HUES6 (cell line): ENCODE measurements at regions not wholly inside any gene's neighbourhood (a gene's known extent, or its start where the extent isn't known, plus 50 kb on each side); places are given as distances from the start of the nearest gene placed in this dataset.
"Not testable (repeated sequence)": the region's sequence is repeated elsewhere in the genome, so short reads cannot be mapped to it uniquely, and the experiment has no call there.

Experiments used
- H3K27ac ChIP-seq: 2 replicates; pipeline ENCODE4 v1.7.0; 2013; ENCODE audit warnings: low read depth, mild to moderate bottlenecking, low read length, inconsistent platforms
- H3K27me3 ChIP-seq: 2 replicates; pipeline ENCODE4 v1.6.1; 2013; ENCODE audit warnings: low read length; ENCODE audit not compliant: control insufficient read depth, insufficient read depth
- H3K36me3 ChIP-seq: 2 replicates; pipeline ENCODE4 v1.6.1; 2013; ENCODE audit warnings: low read length; ENCODE audit not compliant: control insufficient read depth, insufficient read depth
- H3K4me1 ChIP-seq: 2 replicates; pipeline ENCODE4 v1.6.1; 2013; ENCODE audit warnings: low read length; ENCODE audit not compliant: control insufficient read depth, insufficient read depth
- H3K4me3 ChIP-seq: 2 replicates; pipeline ENCODE4 v1.5.1; 2013; ENCODE audit warnings: low read depth, low read length
- H3K9ac ChIP-seq: one replicate; pipeline ENCODE4 v1.6.1; 2013; ENCODE audit warnings: mild to moderate bottlenecking, low read length
- H3K9me3 ChIP-seq: 2 replicates; pipeline ENCODE4 v1.6.1; 2013; ENCODE audit warnings: low read depth, low read length; ENCODE audit not compliant: control insufficient read depth, insufficient read depth

DNA sequence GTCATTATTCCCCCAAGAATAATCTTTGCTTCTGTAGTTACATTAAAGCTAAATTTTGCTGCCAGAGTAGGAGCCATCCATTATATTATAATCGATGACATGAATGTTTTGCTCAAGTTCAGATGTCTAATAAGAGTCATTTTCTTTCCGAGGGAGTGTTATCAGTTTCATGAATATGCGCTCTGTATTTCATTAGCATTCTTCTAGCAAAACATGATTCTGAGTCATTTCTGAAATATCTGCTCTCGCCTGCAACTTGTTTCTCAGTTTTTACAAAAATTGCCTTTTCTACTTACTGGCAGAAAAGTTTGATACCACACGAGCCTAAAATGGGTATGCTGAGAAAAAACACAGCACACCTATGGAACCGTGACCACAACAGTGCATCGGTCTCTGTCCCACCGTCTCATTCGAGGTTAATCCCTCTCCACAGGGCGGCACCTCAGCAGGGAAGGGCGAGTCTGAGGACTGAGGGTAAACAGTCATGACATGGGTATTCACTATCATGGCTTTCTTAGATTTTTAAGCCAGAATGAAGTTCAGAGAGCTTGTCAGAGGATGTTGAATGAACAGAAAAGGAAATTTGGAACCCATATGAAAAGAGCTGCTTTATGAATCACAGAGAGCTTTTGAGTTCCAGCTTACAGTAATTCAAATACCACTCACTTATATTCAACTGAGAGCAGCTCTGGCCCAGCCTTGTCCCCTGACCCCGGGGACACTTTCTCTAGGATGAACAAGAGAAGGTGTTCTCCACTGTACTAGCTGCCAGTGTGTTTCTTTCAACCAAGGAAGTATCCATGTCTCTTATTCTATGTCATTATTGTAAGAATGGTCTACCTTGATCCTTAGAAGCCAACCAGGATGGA, 303.6 kb upstream of the PLGLB1 start:
- not testable (repeated sequence) for H3K9ac ChIP-seq, H3K27ac ChIP-seq, H3K9me3 ChIP-seq, H3K27me3 ChIP-seq, H3K4me3 ChIP-seq, H3K36me3 ChIP-seq, H3K4me1 ChIP-seq

DNA sequence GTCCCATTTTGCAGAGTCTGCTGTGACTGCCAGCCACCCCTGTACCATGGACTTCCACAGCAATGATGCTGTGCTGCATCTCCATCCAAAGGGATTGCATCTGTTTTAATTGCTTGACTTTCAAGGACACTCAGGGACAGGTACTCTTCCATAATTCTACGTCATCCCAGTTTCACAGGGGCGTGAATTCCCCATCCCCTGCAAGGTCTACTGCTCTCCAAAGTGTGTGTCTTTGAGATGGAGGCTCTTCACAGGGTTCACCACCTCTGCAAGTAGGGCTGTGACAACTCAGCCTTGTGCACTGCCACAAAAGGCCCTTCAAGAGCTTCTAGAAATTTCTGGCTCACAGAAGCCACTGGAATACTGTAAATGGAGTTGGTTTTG, 304.3 kb upstream of the PLGLB1 start:
- not testable (repeated sequence) for H3K36me3 ChIP-seq, H3K4me1 ChIP-seq, H3K4me3 ChIP-seq, H3K9ac ChIP-seq, H3K27me3 ChIP-seq, H3K9me3 ChIP-seq, H3K27ac ChIP-seq

DNA sequence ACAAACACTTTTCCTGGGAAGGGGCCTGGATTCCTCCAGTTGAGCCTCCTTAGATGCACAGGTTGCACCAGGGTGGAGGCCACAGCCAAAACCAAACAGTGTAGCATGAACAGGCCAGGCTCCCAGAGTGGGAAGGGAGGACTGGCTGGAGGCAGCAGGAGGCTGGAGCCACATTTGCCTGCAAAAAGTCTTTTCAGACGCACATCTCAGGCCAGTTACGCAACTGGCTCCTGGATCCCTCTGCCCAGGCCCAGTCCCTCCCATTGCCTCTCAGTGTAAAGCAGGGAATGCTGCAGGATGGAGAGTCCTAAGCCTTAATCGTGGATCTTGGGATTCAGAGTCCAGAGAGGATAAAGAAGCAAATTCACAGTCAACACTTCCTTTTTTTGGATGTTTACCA, 305.1 kb upstream of the PLGLB1 start:
- H3K27me3 ChIP-seq, H3K4me3 ChIP-seq, H3K9me3 ChIP-seq, H3K9ac ChIP-seq, H3K36me3 ChIP-seq, H3K4me1 ChIP-seq, H3K27ac ChIP-seq: not testable (repeated sequence)

DNA sequence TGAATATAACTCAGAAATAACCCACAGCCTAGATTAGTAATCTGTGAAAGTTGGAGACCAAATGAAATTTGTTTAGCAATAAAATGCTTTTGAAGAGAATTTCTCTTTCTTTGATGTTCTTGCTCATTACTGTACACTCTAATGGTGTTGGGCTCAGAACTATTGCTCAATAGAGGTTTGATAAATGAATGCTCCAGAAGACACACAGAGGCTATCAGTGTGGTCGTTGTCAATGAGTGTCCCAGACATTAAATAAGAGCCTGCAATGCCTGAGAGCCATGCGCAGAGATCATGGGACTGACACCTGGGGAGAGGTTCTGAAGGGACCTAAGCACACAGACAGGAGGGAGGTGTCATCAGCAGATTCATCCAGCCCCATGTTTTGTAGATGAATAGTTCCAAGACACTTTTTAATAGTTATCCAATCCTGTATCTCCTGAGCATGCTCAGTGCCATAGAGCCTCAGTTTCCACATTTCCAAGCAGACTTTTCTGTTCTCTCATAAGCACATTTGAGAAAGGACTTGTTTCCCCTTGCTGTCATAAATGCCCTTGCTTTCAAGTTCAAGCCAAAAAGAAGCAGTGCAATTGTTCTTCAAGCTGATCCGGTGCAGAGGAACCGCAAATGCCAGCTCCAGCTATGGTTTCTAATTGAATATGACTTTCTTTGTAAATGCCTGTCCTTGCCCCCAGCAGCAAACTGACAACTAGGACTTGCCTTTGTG, 306.2 kb upstream of the PLGLB1 start:
- not testable (repeated sequence) for H3K27ac ChIP-seq, H3K27me3 ChIP-seq, H3K4me1 ChIP-seq, H3K9ac ChIP-seq, H3K36me3 ChIP-seq, H3K9me3 ChIP-seq, H3K4me3 ChIP-seq

DNA sequence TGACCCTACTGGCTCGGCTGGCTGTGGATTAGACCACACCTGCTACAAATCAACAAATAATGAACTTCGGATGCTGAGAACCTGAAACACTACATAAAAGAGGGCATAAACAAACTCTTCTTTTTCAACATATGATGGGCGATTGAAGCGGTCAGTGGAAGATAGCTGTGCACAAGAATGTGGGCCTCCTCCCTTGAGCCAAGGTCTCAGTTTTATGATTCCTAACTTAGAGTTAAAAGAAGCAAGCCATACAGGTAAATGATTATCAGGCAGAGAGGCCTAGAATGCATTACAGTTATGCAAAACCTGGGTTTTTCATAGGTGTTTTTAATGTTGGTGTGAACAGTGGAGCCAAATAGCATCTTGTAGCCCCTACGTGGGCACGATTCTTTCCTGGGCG, 307.9 kb upstream of the PLGLB1 start:
- not testable (repeated sequence) for H3K9me3 ChIP-seq, H3K4me3 ChIP-seq, H3K27me3 ChIP-seq, H3K36me3 ChIP-seq, H3K9ac ChIP-seq, H3K4me1 ChIP-seq, H3K27ac ChIP-seq

DNA sequence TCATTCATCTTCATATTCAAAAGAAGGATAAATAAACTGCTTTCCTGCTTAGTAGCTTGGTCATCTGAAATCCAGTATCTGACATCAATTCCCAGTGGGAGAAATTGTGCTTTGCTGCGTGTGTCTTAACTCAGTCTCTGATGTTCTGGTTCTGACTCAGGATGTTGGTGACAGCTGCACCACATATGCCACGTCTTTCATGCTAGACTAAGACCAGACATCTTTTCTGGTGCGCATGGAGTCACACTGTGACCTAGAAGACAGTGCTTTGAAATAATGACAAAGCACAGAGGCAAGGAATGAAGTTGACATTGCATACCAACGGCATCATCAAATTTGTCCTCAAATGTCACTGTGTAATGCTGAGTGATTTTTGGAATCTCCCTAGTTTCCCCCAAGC, 308.8 kb upstream of the PLGLB1 start:
- not testable (repeated sequence) for H3K9ac ChIP-seq, H3K27me3 ChIP-seq, H3K9me3 ChIP-seq, H3K36me3 ChIP-seq, H3K4me3 ChIP-seq, H3K4me1 ChIP-seq, H3K27ac ChIP-seq

DNA sequence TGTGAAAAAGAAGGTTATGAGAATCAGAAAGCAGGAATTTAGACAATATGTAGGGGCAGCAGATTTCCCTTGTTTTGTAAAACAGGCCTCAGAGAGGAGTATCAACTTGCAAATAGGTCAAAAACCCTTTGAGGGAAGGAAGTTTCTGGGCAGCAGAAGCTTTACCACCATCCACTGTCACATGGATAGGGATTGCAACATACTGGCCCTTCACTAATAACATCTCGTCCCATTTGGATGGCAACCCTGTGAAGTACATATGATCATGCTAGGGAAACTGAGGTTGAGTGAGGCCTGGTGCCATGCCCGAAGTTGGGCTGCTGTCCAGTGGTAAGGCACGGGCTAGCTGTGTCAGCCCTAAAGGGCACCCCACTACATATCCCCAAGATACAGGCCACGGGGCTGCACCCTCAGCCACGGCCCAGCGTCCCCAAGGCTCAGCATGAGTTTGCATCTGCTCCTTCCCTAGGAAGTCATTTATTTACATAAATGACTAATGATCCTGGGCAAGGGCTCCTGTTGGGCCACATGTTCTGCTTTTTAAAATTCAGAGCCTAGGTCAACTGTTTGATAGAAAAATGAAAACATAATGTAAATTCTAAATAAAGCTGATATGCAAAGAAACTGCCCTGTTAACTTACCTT, 310.4 kb upstream of the PLGLB1 start:
- not testable (repeated sequence) for H3K9me3 ChIP-seq, H3K4me1 ChIP-seq, H3K27ac ChIP-seq, H3K9ac ChIP-seq, H3K27me3 ChIP-seq, H3K4me3 ChIP-seq, H3K36me3 ChIP-seq

DNA sequence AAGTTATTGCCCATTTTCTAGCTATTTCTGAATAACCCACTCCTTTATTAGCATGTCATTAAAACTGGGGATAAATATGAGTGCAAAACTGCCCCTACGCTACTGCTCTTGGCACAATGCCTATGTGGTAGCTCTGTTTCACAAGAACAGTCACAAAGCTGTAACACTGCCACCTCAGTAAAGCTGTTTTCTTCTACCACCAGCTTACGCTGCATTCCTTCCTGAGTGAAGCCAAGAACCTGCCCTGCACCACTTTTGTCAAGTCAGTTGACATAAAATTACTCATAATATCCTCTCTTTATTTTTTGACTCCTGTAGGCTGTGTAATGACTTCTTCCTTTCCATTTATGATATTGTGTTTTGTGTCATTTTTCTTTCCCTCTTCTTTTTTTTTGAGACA, 313.2 kb upstream of the PLGLB1 start:
- H3K27ac ChIP-seq, H3K36me3 ChIP-seq, H3K4me3 ChIP-seq, H3K27me3 ChIP-seq, H3K4me1 ChIP-seq, H3K9ac ChIP-seq, H3K9me3 ChIP-seq: not testable (repeated sequence)

DNA sequence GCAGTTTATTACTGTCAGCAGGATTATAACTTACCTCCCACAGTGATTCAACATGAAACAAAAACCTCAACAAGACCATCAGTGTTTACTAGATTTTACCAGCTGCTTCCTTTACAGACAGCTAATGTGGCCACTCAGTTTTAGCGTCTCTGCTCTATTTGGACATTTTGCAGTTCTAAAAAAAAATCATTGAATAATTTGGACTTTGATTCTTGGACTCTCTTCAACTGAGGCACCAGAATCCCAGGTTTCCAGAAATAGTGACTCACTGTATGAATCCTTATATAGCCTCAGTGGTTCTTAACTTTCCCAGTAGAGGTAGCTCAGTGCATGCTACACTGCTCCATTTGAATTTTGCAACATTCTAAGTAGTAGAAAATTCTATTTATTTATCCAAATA, 317.4 kb upstream of the PLGLB1 start:
- H3K4me3 ChIP-seq, H3K9me3 ChIP-seq, H3K9ac ChIP-seq, H3K36me3 ChIP-seq, H3K27me3 ChIP-seq, H3K27ac ChIP-seq, H3K4me1 ChIP-seq: not testable (repeated sequence)

DNA sequence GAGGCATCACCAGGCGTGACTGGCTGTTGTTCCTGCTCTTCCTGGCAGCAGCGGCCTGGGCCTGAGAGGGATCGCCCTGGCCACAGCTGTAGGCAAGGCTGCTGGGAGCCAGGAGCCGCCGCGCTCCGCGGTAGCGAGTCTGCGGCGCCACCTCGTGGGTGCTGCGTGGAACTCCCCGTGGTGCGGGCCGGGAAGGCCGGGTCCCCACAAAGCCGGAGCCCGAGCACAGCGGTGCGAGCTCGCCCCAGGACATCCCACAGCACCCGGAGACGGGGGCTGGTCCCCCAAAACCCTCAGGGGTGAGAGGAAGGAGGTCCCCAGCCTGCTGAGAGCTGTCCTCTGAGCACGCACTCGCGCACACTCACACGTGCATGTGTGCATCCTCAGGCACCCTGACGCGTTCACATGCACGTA, 320.0 kb upstream of the PLGLB1 start:
- H3K9ac ChIP-seq, H3K4me3 ChIP-seq, H3K9me3 ChIP-seq, H3K27me3 ChIP-seq, H3K36me3 ChIP-seq, H3K27ac ChIP-seq, H3K4me1 ChIP-seq: not testable (repeated sequence)

DNA sequence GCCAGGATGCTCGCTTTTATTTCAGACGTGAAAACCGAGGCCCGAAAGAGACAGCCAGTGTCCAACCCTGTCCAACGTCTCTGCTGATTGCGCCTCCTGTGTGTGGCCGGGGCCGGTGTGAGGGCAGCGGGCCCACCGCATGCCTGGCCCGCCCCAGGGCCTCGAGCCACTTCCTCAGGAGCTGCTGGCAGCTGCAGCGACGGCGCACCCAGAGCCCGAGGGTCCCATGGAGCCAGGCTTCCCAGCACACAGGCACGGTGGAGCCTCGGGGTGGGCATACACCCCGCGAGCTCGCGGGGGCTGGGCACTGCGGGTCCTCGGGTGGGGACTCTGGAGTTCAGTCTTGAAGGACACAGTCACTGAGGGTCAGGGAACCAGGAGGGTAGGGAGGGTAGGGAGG, 320.5 kb upstream of the PLGLB1 start:
- not testable (repeated sequence) for H3K9me3 ChIP-seq, H3K4me1 ChIP-seq, H3K27ac ChIP-seq, H3K36me3 ChIP-seq, H3K27me3 ChIP-seq, H3K4me3 ChIP-seq, H3K9ac ChIP-seq
